ENCODE measurements at regions not wholly inside any gene's neighbourhood (a gene's known extent, or its start where the extent isn't known, plus 50 kb on each side); places are given as distances from the start of the nearest gene placed in this dataset.

GRCh38 chr5:101611039-101611438, 685.0 kb downstream of the SLCO4C1 start:
- no peak overlapping the region for H2AFZ ChIP-seq (ENCODE audit: low read depth, low read length)
- no peaks in the 10 kb centered on the region for H3K27me3 ChIP-seq (ENCODE audit: insufficient read depth, low read depth, low read length)
- H3K36me3 ChIP-seq (ENCODE audit: insufficient read depth, low read length) = no peaks in the 10 kb centered on the region
- no peaks in the 10 kb centered on the region for H3K9me2 ChIP-seq (ENCODE audit: insufficient read depth, low read length)
- H3K4me2 ChIP-seq (ENCODE audit: low read length) = no peak overlapping the region
- no peak overlapping the region for H3K4me3 ChIP-seq (ENCODE audit: low read length)
- no peak overlapping the region for H3K9ac ChIP-seq (ENCODE audit: low read length)
- no peaks in the 10 kb centered on the region for H3K79me2 ChIP-seq (replicated peaks; ENCODE audit: insufficient read depth, low read length)
- no peaks in the 10 kb centered on the region for H3F3A ChIP-seq (ENCODE audit: insufficient read depth, low read length, poor library complexity, severe bottlenecking)
- H3K9me3 ChIP-seq (ENCODE audit: low read length) = no peaks in the 10 kb centered on the region
- H4K20me1 ChIP-seq (ENCODE audit: insufficient read depth) = no peaks in the 10 kb centered on the region
- no peak overlapping the region for H3K27ac ChIP-seq (ENCODE audit: low read length)
- TF ChIP-seq RAD21 (conservative IDR thresholded peaks at IDR 0.05) (no peak), SMC3 (conservative IDR thresholded peaks at IDR 0.05; ENCODE audit: poor library complexity) (no peak), EZH2 (IDR thresholded peaks at IDR 0.05; ENCODE audit: borderline replicate concordance, insufficient read depth, low read length, poor library complexity, severe bottlenecking) (no peak), TAF1 (IDR thresholded peaks at IDR 0.05; ENCODE audit: low read depth) (no peak), POLR2AphosphoS5 (IDR thresholded peaks at IDR 0.05) (no peak), CTCF (IDR thresholded peaks at IDR 0.05; ENCODE audit: poor library complexity, severe bottlenecking) (no peak), EP300 (conservative IDR thresholded peaks at IDR 0.05; ENCODE audit: poor library complexity, severe bottlenecking) (no peak), MXI1 (conservative IDR thresholded peaks at IDR 0.05; ENCODE audit: poor library complexity, severe bottlenecking) (no peak), REST (IDR thresholded peaks at IDR 0.05; ENCODE audit: borderline replicate concordance) (no peak)

GRCh38 chr5:101608322-101608721, 687.8 kb downstream of the SLCO4C1 start:
- H3K36me3 ChIP-seq (ENCODE audit: insufficient read depth, low read length) = no peaks in the 10 kb centered on the region
- H3K9me2 ChIP-seq (ENCODE audit: insufficient read depth, low read length) = no peaks in the 10 kb centered on the region
- no peak overlapping the region for H2AFZ ChIP-seq (ENCODE audit: low read depth, low read length)
- no peak overlapping the region for H3K4me2 ChIP-seq (ENCODE audit: low read length)
- no peaks in the 10 kb centered on the region for H3F3A ChIP-seq (ENCODE audit: insufficient read depth, low read length, poor library complexity, severe bottlenecking)
- TF ChIP-seq MXI1 (conservative IDR thresholded peaks at IDR 0.05; ENCODE audit: poor library complexity, severe bottlenecking) (no peak), POLR2AphosphoS5 (IDR thresholded peaks at IDR 0.05) (no peak), EP300 (conservative IDR thresholded peaks at IDR 0.05; ENCODE audit: poor library complexity, severe bottlenecking) (no peak), SMC3 (conservative IDR thresholded peaks at IDR 0.05; ENCODE audit: poor library complexity) (no peak), REST (IDR thresholded peaks at IDR 0.05; ENCODE audit: borderline replicate concordance) (no peak)
- no peaks in the 10 kb centered on the region for H3K27me3 ChIP-seq (ENCODE audit: insufficient read depth, low read depth, low read length)
- H3K4me3 ChIP-seq (ENCODE audit: low read length) = no peak overlapping the region
- no peaks in the 10 kb centered on the region for H4K20me1 ChIP-seq (ENCODE audit: insufficient read depth)
- H3K79me2 ChIP-seq (replicated peaks; ENCODE audit: insufficient read depth, low read length) = no peaks in the 10 kb centered on the region
- no peak overlapping the region for H3K9ac ChIP-seq (ENCODE audit: low read length)
- no peaks in the 10 kb centered on the region for H3K9me3 ChIP-seq (ENCODE audit: low read length)
- no peak overlapping the region for H3K27ac ChIP-seq (ENCODE audit: low read length)
